ENCODE measurements at regions not wholly inside any gene's neighbourhood (a gene's known extent, or its start where the extent isn't known, plus 50 kb on each side); places are given as distances from the start of the nearest gene placed in this dataset.

GRCh38 chr17:63268827-63269226 is 177.3 kb downstream of the CYB561 start:
- Histone ChIP-seq H4K20me1 (ENCODE audit: insufficient read depth) (no peaks in the 10 kb centered on the region), H3K9me3 (no peaks in the 10 kb centered on the region), H2AFZ (ENCODE audit: low read depth) (no peak overlapping the region), H3K79me2 (ENCODE audit: insufficient read depth) (peaks cover 28% of the 10 kb centered on the region), H3K4me2 (no peak overlapping the region), H3K27me3 (ENCODE audit: insufficient read depth) (no peaks in the 10 kb centered on the region), H3K36me3 (replicated peaks in 1 of 2; ENCODE audit: control insufficient read depth in 1 of 2, insufficient read depth in 2 of 2, low read length in 1 of 2) (peaks cover 14 to 37% of the 10 kb centered on the region in 2 experiments), H3F3A (replicated peaks; ENCODE audit: insufficient read depth) (peaks cover 14% of the 10 kb centered on the region), H3K4me1 (ENCODE audit: control insufficient read depth in 1 of 2, insufficient read depth in 2 of 2, low read depth in 1 of 2, low read length in 1 of 2) (peaks cover 0 to 5% of the 10 kb centered on the region in 2 experiments; a peak in 2 of 4 replicates), H3K9ac (no peak overlapping the region), H3K4me3 (ENCODE audit: low read depth in 2 of 2, low read length in 1 of 2) (no peak overlapping the region), H3K27ac (ENCODE audit: low read depth in 2 of 2, low read length in 1 of 2) (peak overlapping the region; percentile 43 to 51; a peak in 2 of 4 replicates), H3K9me2 (no peaks in the 10 kb centered on the region)
- ChIA-PET POLR2A (no interaction called here), CTCF (interaction anchor here (0.6 to 1.5 kb wide), 2 partner anchors 9 to 410 kb away, joined by 3 to 4 read pairs; no protein-coding TSS in a partner anchor)
- no peak for DNase-seq
- 57% methylated on average over 3 of the region's 3 CpGs for WGBS (ENCODE audit: low lambda C conversion rate)
- TF ChIP-seq PBX3 (IDR thresholded peaks at IDR 0.05) (peak; percentile 17; the same call in 1 of the 2 replicates), SIN3A (IDR thresholded peaks at IDR 0.05; ENCODE audit: borderline replicate concordance, low read depth, low read length) (no peak), POLR2AphosphoS5 (IDR thresholded peaks at IDR 0.05; ENCODE audit: low read depth, low read length) (no peak)

DNA sequence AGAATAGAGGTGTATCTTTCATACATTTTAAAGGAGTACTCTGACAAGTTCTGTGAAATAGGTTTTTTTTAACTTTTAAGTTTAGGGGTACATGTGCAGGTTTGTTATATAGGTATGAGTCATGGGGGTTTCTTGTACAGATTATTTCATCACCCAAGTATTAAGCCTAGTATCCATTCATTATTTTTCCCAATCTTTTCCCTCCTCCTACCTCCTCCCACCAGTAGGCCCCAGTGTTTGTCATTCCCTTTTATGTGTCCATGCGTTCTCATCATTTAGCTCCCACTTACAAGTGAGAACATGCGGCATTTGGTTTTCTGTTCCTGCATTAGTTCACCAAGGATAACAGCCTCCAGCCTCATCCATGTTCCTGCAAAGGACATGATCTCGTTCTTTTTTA is 175.5 kb downstream of the CYB561 start:
- peaks cover 23% of the 10 kb centered on the region for H3K79me2 ChIP-seq (ENCODE audit: insufficient read depth)
- no peak overlapping the region for H3K9ac ChIP-seq
- H3K4me3 ChIP-seq (ENCODE audit: low read depth in 2 of 2, low read length in 1 of 2), result no peak overlapping the region
- H3K27me3 ChIP-seq (ENCODE audit: insufficient read depth), result no peaks in the 10 kb centered on the region
- H3K4me1 ChIP-seq (ENCODE audit: control insufficient read depth in 1 of 2, insufficient read depth in 2 of 2, low read depth in 1 of 2, low read length in 1 of 2), result peaks cover 0 to 16% of the 10 kb centered on the region in 2 experiments; a peak in 2 of 4 replicates
- DNase-seq, result no peak
- ChIA-PET POLR2A (no interaction called here), CTCF (no interaction called here)
- H3K9me2 ChIP-seq, result no peaks in the 10 kb centered on the region
- no peak overlapping the region for H3K4me2 ChIP-seq
- H4K20me1 ChIP-seq (ENCODE audit: insufficient read depth), result no peaks in the 10 kb centered on the region
- H3K27ac ChIP-seq (ENCODE audit: low read depth in 2 of 2, low read length in 1 of 2), result peak overlapping the region in 1 of 2 experiments; percentile 43; a peak in 1 of 4 replicates
- no peak overlapping the region for H2AFZ ChIP-seq (ENCODE audit: low read depth)
- peaks cover 28% of the 10 kb centered on the region for H3F3A ChIP-seq (replicated peaks; ENCODE audit: insufficient read depth)
- TF ChIP-seq JUND (IDR thresholded peaks at IDR 0.05) (no peak), CTCF (IDR thresholded peaks at IDR 0.05) (no peak)
- TF ChIP-seq, protein P1, sequence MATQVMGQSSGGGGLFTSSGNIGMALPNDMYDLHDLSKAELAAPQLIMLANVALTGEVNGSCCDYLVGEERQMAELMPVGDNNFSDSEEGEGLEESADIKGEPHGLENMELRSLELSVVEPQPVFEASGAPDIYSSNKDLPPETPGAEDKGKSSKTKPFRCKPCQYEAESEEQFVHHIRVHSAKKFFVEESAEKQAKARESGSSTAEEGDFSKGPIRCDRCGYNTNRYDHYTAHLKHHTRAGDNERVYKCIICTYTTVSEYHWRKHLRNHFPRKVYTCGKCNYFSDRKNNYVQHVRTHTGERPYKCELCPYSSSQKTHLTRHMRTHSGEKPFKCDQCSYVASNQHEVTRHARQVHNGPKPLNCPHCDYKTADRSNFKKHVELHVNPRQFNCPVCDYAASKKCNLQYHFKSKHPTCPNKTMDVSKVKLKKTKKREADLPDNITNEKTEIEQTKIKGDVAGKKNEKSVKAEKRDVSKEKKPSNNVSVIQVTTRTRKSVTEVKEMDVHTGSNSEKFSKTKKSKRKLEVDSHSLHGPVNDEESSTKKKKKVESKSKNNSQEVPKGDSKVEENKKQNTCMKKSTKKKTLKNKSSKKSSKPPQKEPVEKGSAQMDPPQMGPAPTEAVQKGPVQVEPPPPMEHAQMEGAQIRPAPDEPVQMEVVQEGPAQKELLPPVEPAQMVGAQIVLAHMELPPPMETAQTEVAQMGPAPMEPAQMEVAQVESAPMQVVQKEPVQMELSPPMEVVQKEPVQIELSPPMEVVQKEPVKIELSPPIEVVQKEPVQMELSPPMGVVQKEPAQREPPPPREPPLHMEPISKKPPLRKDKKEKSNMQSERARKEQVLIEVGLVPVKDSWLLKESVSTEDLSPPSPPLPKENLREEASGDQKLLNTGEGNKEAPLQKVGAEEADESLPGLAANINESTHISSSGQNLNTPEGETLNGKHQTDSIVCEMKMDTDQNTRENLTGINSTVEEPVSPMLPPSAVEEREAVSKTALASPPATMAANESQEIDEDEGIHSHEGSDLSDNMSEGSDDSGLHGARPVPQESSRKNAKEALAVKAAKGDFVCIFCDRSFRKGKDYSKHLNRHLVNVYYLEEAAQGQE (IDR thresholded peaks at IDR 0.05; ENCODE audit: low read depth, low read length), result no peak
- WGBS (ENCODE audit: low lambda C conversion rate), result 94% methylated on average over 3 of the region's 3 CpGs
- H3K9me3 ChIP-seq, result no peaks in the 10 kb centered on the region
- H3K36me3 ChIP-seq (replicated peaks in 1 of 2; ENCODE audit: control insufficient read depth in 1 of 2, insufficient read depth in 2 of 2, low read length in 1 of 2), result peaks cover 14 to 37% of the 10 kb centered on the region in 2 experiments
